Adrenal gland (tissue), 9 donors: ENCODE measurements at regions not wholly inside any gene's neighbourhood (a gene's known extent, or its start where the extent isn't known, plus 50 kb on each side); places are given as distances from the start of the nearest gene placed in this dataset.
A peak's percentile ranks its signal among the peaks of the same experiment; 100 is the strongest.

Source experiments
- DNase-seq, 7 donors: peaks; one replicate each; pipeline ENCODE4 v3.0.0-alpha.2; 2019 to 2020
- H3K27ac ChIP-seq, 5 donors: fragments of 200-600 bp; sonication (generic) in 4 of 5; 1 replicate in 3 of 5; 2 replicates in 2 of 5; pipeline versions ENCODE4 v1.5.1 to v1.8.0; 2016 to 2020; ENCODE audit warnings: mild to moderate bottlenecking in 1 of 5
- H3K27me3 ChIP-seq: fragments of 200-600 bp; 2 replicates; pipeline ENCODE4 v1.8.0; 2021
- H3K36me3 ChIP-seq, 2 donors: fragments of 200-600 bp; replicated peaks in 1 of 2; 1 replicate in 1 of 2; 2 replicates in 1 of 2; pipeline versions ENCODE4 v1.5.1 to v1.8.0; 2018 to 2022
- H3K4me1 ChIP-seq, 2 donors: fragments of 200-600 bp; replicated peaks in 1 of 2; 1 replicate in 1 of 2; 2 replicates in 1 of 2; pipeline versions ENCODE4 v1.5.1 to v1.8.0; 2018 to 2021
- H3K4me3 ChIP-seq, 4 donors: fragments of 200-600 bp; sonication (generic) in 3 of 4; one replicate each; pipeline ENCODE4 v1.5.1; 2016 to 2018
- H3K9me3 ChIP-seq, 3 donors: fragments of 200-600 bp; sonication (generic) in 1 of 3; replicated peaks in 1 of 3; 1 replicate in 2 of 3; 2 replicates in 1 of 3; pipeline versions ENCODE4 v1.5.1 to v1.8.0; 2016 to 2021
- CTCF ChIP-seq, 6 experiments: fragments of 450-650 bp in 4 of 6; fragments of 200-600 bp in 2 of 6; sonication (generic) in 1 of 6; IDR thresholded peaks; 1 replicate in 5 of 6; 2 replicates in 1 of 6; pipeline versions ENCODE4 v1.5.1 to v1.8.0; 2016 to 2021; ENCODE audit warnings: antibody characterized with exemption in 6 of 6, mild to moderate bottlenecking in 2 of 6, moderate library complexity in 1 of 6
- POLR2A ChIP-seq, 2 donors: fragments of 450-650 bp; IDR thresholded peaks; one replicate each; pipeline ENCODE4 v1.6.1; 2017; ENCODE audit warnings: antibody characterized with exemption in 2 of 2, mild to moderate bottlenecking in 2 of 2, moderate library complexity in 1 of 2
- WGBS, 4 donors: extraction: QIAGEN DNeasy Blood & Tissue Kit in 2 of 4; methylation state at CpG; one replicate each; pipeline versions ENCODE4 v1.1.5 to v1.1.7; 2013 to 2017; 5-methylcytosine and 5-hydroxymethylcytosine counted together
- intact Hi-C, 2 donors: fragments of 100-400 bp; cut with DNase I; formaldehyde crosslinking; loops; one replicate each; pipeline versions ENCODE4 v1.14.1 to v1.15.0; 2022 to 2023
- donor health status: healthy with polysubstance abuse.
- donor health status: Bipolar disorder and iron deficiency.
- donor health status: DM: yes; HTN: yes; CAD: no.
- donor health status: DM: no; HTN: no; CAD: no.
- donor health status: DM: no; HTN: no; CAD: no.

- 78 to 88% (median 84%) methylated on average over 5 of the region's 5 CpGs for WGBS, 4 donors
Observed at GRCh38 chr20:40104959-40105358, 584.1 kb downstream of the MAFB start.

GRCh38 chr20:40103420-40103819, 585.6 kb downstream of the MAFB start:
- Histone ChIP-seq H3K4me1 (no peaks in the 10 kb centered on the region), H3K36me3 (no peaks in the 10 kb centered on the region), H3K9me3 (no peaks in the 10 kb centered on the region), H3K27ac (no peak overlapping the region), H3K27me3 (no peaks in the 10 kb centered on the region), H3K4me3 (no peak overlapping the region)
- no peak for TF ChIP-seq POLR2A (IDR thresholded peaks at IDR 0.05)
- no peak for TF ChIP-seq CTCF (IDR thresholded peaks at IDR 0.05)
- intact Hi-C loops: no loop called here
- no peak for DNase-seq
- 78 to 89% (median 81%) methylated on average over 3 of the region's 3 CpGs for WGBS, 4 donors

More at GRCh38 chr20:40104959-40105358, 584.1 kb downstream of the MAFB start:
- Histone ChIP-seq H3K36me3 (no peaks in the 10 kb centered on the region), H3K4me1 (no peaks in the 10 kb centered on the region), H3K9me3 (no peaks in the 10 kb centered on the region), H3K4me3 (no peak overlapping the region), H3K27me3 (no peaks in the 10 kb centered on the region), H3K27ac (no peak overlapping the region)
- intact Hi-C loops: no loop called here
- DNase-seq: no peak
- TF ChIP-seq CTCF (IDR thresholded peaks at IDR 0.05): no peak

GRCh38 chr20:40101560-40101959, 587.5 kb downstream of the MAFB start:
- intact Hi-C loops: no loop called here
- no peak overlapping the region for H3K27ac ChIP-seq
- peak in 2 of 7 donors; percentile 1 to 54 for DNase-seq
- no peaks in the 10 kb centered on the region for H3K36me3 ChIP-seq
- WGBS, 4 donors: 56 to 66% (median 65%) methylated on average over 4 of the region's 4 CpGs
- no peaks in the 10 kb centered on the region for H3K9me3 ChIP-seq
- H3K4me1 ChIP-seq: no peaks in the 10 kb centered on the region
- no peak overlapping the region for H3K4me3 ChIP-seq
- H3K27me3 ChIP-seq: no peaks in the 10 kb centered on the region
- TF ChIP-seq POLR2A (IDR thresholded peaks at IDR 0.05) (no peak), CTCF (IDR thresholded peaks at IDR 0.05) (no peak)

- TF ChIP-seq CTCF (IDR thresholded peaks at IDR 0.05) (no peak), POLR2A (IDR thresholded peaks at IDR 0.05) (no peak)
- no peak overlapping the region for H3K27ac ChIP-seq
- no peaks in the 10 kb centered on the region for H3K9me3 ChIP-seq
- intact Hi-C loops: no loop called here
- H3K36me3 ChIP-seq: no peaks in the 10 kb centered on the region
- no peak overlapping the region for H3K4me3 ChIP-seq
- no peaks in the 10 kb centered on the region for H3K27me3 ChIP-seq
- 60 to 78% (median 76%) methylated on average over 3 of the region's 3 CpGs for WGBS, 4 donors
- no peak for DNase-seq
- H3K4me1 ChIP-seq: no peaks in the 10 kb centered on the region
Observed at GRCh38 chr20:40100261-40100660, 588.8 kb downstream of the MAFB start.
